ENCODE measurements at regions not wholly inside any gene's neighbourhood (a gene's known extent, or its start where the extent isn't known, plus 50 kb on each side); places are given as distances from the start of the nearest gene placed in this dataset.

GRCh38 chr17:69769050-69769449 lies 306.0 kb upstream of the KCNJ16 start:
- Histone ChIP-seq H3K9me3 (replicated peaks; ENCODE audit: control insufficient read depth, insufficient read depth, low read depth, low read length) (no peaks in the 10 kb centered on the region), H3K27me3 (ENCODE audit: control insufficient read depth in 2 of 2, insufficient read depth in 2 of 2, low read length in 2 of 2) (no peaks in the 10 kb centered on the region), H3K9me1 (ENCODE audit: control insufficient read depth, insufficient read depth, low read length) (no peaks in the 10 kb centered on the region), H3K4me1 (replicated peaks in 1 of 2; ENCODE audit: control insufficient read depth in 2 of 2, insufficient read depth in 2 of 2, low read length in 2 of 2) (no peaks in the 10 kb centered on the region), H3K79me2 (ENCODE audit: control insufficient read depth, insufficient read depth, low read length) (no peaks in the 10 kb centered on the region), H3K27ac (ENCODE audit: extremely low read depth, low read depth, low read length) (no peak overlapping the region), H3K9ac (ENCODE audit: insufficient read depth in 1 of 2, low read depth in 2 of 2, low read length in 2 of 2) (no peak overlapping the region), H3K4me2 (ENCODE audit: insufficient read depth, low read length) (no peak overlapping the region), H4K20me1 (replicated peaks; ENCODE audit: control insufficient read depth, insufficient read depth, low read length) (no peaks in the 10 kb centered on the region), H3K36me3 (ENCODE audit: control insufficient read depth, insufficient read depth, low read length) (no peaks in the 10 kb centered on the region), H2AFZ (ENCODE audit: low read depth, low read length) (no peak overlapping the region), H3K4me3 (no peak overlapping the region)
- in situ Hi-C loops (cut with MboI) (no loop called here), intact Hi-C loops (cut with micrococcal nuclease) (no loop called here)
- ATAC-seq (no peak), DNase-seq (ENCODE audit: extremely low read depth in 1 of 4, low spot score in 3 of 4) (no peak), FAIRE-seq (no peak)
- WGBS (ENCODE audit: insufficient coverage, low coverage, missing lambda C conversion rate) = 3% methylated on average over 4 of the region's 4 CpGs
- CTCF ChIA-PET (ENCODE audit: low intra/inter-chr PET ratio) = no interaction called here
- no TSS peak for BruUV-seq (replicated peaks)
- POLR2A ChIA-PET = no interaction called here
- TF ChIP-seq CTBP1 (IDR thresholded peaks at IDR 0.05; ENCODE audit: borderline replicate concordance) (no peak), ZNF407 (IDR thresholded peaks at IDR 0.05; ENCODE audit: low read depth) (no peak), NFE2L1 (tag; IDR thresholded peaks at IDR 0.05; ENCODE audit: borderline replicate concordance, low read depth) (no peak), MEF2D (tag; conservative IDR thresholded peaks at IDR 0.05; ENCODE audit: low read depth) (no peak), RBM14 (IDR thresholded peaks at IDR 0.05; ENCODE audit: borderline replicate concordance, insufficient read depth, low read depth, low read length) (no peak), RBFOX2 (IDR thresholded peaks at IDR 0.05; ENCODE audit: low read depth, low read length) (no peak), STAT6 (CRISPR knock-in tag; IDR thresholded peaks at IDR 0.05) (no peak)
- TF ChIP-seq, protein P1, sequence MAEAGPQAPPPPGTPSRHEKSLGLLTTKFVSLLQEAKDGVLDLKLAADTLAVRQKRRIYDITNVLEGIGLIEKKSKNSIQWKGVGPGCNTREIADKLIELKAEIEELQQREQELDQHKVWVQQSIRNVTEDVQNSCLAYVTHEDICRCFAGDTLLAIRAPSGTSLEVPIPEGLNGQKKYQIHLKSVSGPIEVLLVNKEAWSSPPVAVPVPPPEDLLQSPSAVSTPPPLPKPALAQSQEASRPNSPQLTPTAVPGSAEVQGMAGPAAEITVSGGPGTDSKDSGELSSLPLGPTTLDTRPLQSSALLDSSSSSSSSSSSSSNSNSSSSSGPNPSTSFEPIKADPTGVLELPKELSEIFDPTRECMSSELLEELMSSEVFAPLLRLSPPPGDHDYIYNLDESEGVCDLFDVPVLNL (CRISPR knock-in tag; IDR thresholded peaks at IDR 0.05; ENCODE audit: low read depth) = no peak

Data from K562 (cell line).